Naive thymus-derived CD4-positive, alpha-beta T cell (primary cell): ENCODE measurements at regions not wholly inside any gene's neighbourhood (a gene's known extent, or its start where the extent isn't known, plus 50 kb on each side); places are given as distances from the start of the nearest gene placed in this dataset.

Source experiments
- ATAC-seq: fragments of 150-1000 bp; cut with Tn5 transposase; 2 replicates; pipeline ENCODE4 v1.10.0; 2021; ENCODE audit warnings: mild to moderate bottlenecking, moderate library complexity
- CTCF ChIA-PET: fragments of 350-600 bp; sonication (Branson Sonifier 250); formaldehyde crosslinking; loops from one replicate; lab custom pipeline; 2021; ENCODE audit warnings: antibody characterized with exemption; lab: Charles Lee
- POLR2A ChIA-PET: fragments of 350-600 bp; sonication (Branson Sonifier 250); formaldehyde crosslinking; loops from one replicate; lab custom pipeline; 2021; ENCODE audit warnings: antibody characterized with exemption, inconsistent platforms; lab: Charles Lee
- DNase-seq, 9 donors: peaks; one replicate each; pipeline versions ENCODE4 v3.0.0 to v3.0.0-alpha.2; 2020 to 2022; ENCODE audit warnings: mixed read lengths in 1 of 9
- H3K27ac ChIP-seq: one replicate; pipeline ENCODE4 v1.7.0; 2013; ENCODE audit warnings: mild to moderate bottlenecking, low read depth, low read length, moderate library complexity
- H3K27me3 ChIP-seq, 2 donors: one replicate each; pipeline ENCODE4 v1.7.0; 2013; ENCODE audit warnings: low read length in 2 of 2, mild to moderate bottlenecking in 2 of 2, moderate library complexity in 2 of 2; ENCODE audit not compliant: control insufficient read depth in 2 of 2, insufficient read depth in 2 of 2
- H3K36me3 ChIP-seq, 3 experiments: 1 replicate in 2 of 3; 2 replicates in 1 of 3; pipeline ENCODE4 v1.7.0; 2013; ENCODE audit warnings: low read length in 3 of 3, mild to moderate bottlenecking in 3 of 3, moderate library complexity in 1 of 3; ENCODE audit not compliant: insufficient read depth in 3 of 3, control insufficient read depth in 2 of 3
- H3K4me1 ChIP-seq, 2 donors: one replicate each; pipeline ENCODE4 v1.7.0; 2013; ENCODE audit warnings: low read length in 2 of 2, mild to moderate bottlenecking in 2 of 2, moderate library complexity in 1 of 2; ENCODE audit not compliant: control insufficient read depth in 2 of 2, insufficient read depth in 2 of 2
- H3K4me3 ChIP-seq: 2 replicates; pipeline ENCODE4 v1.7.0; 2013; ENCODE audit warnings: mild to moderate bottlenecking, low read length
- H3K9me3 ChIP-seq, 3 experiments: 1 replicate in 2 of 3; 2 replicates in 1 of 3; pipeline ENCODE4 v1.7.0; 2013; ENCODE audit warnings: low read length in 3 of 3; ENCODE audit not compliant: control insufficient read depth in 2 of 3
- H3K27ac Mint-ChIP-seq, 9 donors: one replicate each; pipeline ENCODE4 v1.8.0; 2020 to 2022; ENCODE audit warnings: mixed read lengths in 9 of 9, mild to moderate bottlenecking in 8 of 9, moderate library complexity in 5 of 9, inconsistent platforms in 2 of 9
- H3K27me3 Mint-ChIP-seq, 5 donors: one replicate each; pipeline ENCODE4 v1.8.0; 2021 to 2022; ENCODE audit warnings: mixed read lengths in 5 of 5, mild to moderate bottlenecking in 1 of 5
- H3K36me3 Mint-ChIP-seq, 5 donors: one replicate each; pipeline ENCODE4 v1.8.0; 2020 to 2022; ENCODE audit warnings: mixed read lengths in 5 of 5, mild to moderate bottlenecking in 3 of 5, inconsistent platforms in 1 of 5
- H3K4me1 Mint-ChIP-seq, 7 donors: one replicate each; pipeline ENCODE4 v1.8.0; 2020 to 2022; ENCODE audit warnings: mixed read lengths in 7 of 7, mild to moderate bottlenecking in 3 of 7, inconsistent platforms in 1 of 7
- H3K4me3 Mint-ChIP-seq, 10 donors: one replicate each; pipeline ENCODE4 v1.8.0; 2020 to 2022; ENCODE audit warnings: mild to moderate bottlenecking in 10 of 10, mixed read lengths in 10 of 10, moderate library complexity in 6 of 10, inconsistent platforms in 2 of 10
- H3K9me3 Mint-ChIP-seq, 11 donors: one replicate each; pipeline ENCODE4 v1.8.0; 2020 to 2022; ENCODE audit warnings: mixed read lengths in 11 of 11, mild to moderate bottlenecking in 4 of 11, inconsistent platforms in 1 of 11, moderate library complexity in 1 of 11
- intact Hi-C, 2 donors: fragments of 100-400 bp; cut with micrococcal nuclease; formaldehyde crosslinking; loops; one replicate each; pipeline ENCODE4 v1.15.1; 2023

- CTCF ChIA-PET = no interaction called here
- Histone ChIP-seq H3K4me1 (no peaks in the 10 kb centered on the region), H3K36me3 (no peaks in the 10 kb centered on the region), H3K4me3 (no peak overlapping the region), H3K27me3 (no peaks in the 10 kb centered on the region), H3K9me3 (no peaks in the 10 kb centered on the region), H3K27ac (no peak overlapping the region)
- POLR2A ChIA-PET = no interaction called here
- H3K27me3 Mint-ChIP-seq = peaks cover 0 to 9% (median 3%) of the 10 kb centered on the region in 5 donors
- H3K9me3 Mint-ChIP-seq = peaks cover 0 to 8% (median 3%) of the 10 kb centered on the region in 11 donors
- H3K4me1 Mint-ChIP-seq = no peaks in the 10 kb centered on the region
- no peak overlapping the region for H3K27ac Mint-ChIP-seq
- no peak overlapping the region for H3K4me3 Mint-ChIP-seq
- intact Hi-C loops = no loop called here
- no peak for DNase-seq
- ATAC-seq = no peak
- no peaks in the 10 kb centered on the region for H3K36me3 Mint-ChIP-seq
These were observed 207.1 kb downstream of the GALC start for GRCh38 chr14:87785897-87786296.

- no peak overlapping the region for H3K27ac Mint-ChIP-seq
- Histone ChIP-seq H3K27me3 (no peaks in the 10 kb centered on the region), H3K36me3 (no peaks in the 10 kb centered on the region), H3K9me3 (no peaks in the 10 kb centered on the region), H3K27ac (no peak overlapping the region), H3K4me3 (no peak overlapping the region), H3K4me1 (no peaks in the 10 kb centered on the region)
- H3K36me3 Mint-ChIP-seq = no peaks in the 10 kb centered on the region
- intact Hi-C loops = no loop called here
- H3K4me3 Mint-ChIP-seq = no peak overlapping the region
- no peaks in the 10 kb centered on the region for H3K4me1 Mint-ChIP-seq
- ChIA-PET CTCF (no interaction called here), POLR2A (no interaction called here)
- no peak for DNase-seq
- H3K27me3 Mint-ChIP-seq = peaks cover 0 to 9% (median 3%) of the 10 kb centered on the region in 5 donors
- no peak for ATAC-seq
- H3K9me3 Mint-ChIP-seq = peaks cover 0 to 8% (median 4%) of the 10 kb centered on the region in 11 donors
These were observed 208.6 kb downstream of the GALC start for GRCh38 chr14:87784386-87784785.

- DNase-seq (no peak), ATAC-seq (no peak)
- no peak overlapping the region for H3K4me3 Mint-ChIP-seq
- Histone ChIP-seq H3K36me3 (no peaks in the 10 kb centered on the region), H3K4me1 (no peaks in the 10 kb centered on the region), H3K27me3 (no peaks in the 10 kb centered on the region), H3K4me3 (no peak overlapping the region), H3K27ac (no peak overlapping the region), H3K9me3 (no peaks in the 10 kb centered on the region)
- ChIA-PET CTCF (no interaction called here), POLR2A (no interaction called here)
- H3K27ac Mint-ChIP-seq = no peak overlapping the region
- peaks cover 0 to 9% (median 3%) of the 10 kb centered on the region in 5 donors for H3K27me3 Mint-ChIP-seq
- H3K4me1 Mint-ChIP-seq = no peaks in the 10 kb centered on the region
- intact Hi-C loops = no loop called here
- peaks cover 0 to 15% (median 9%) of the 10 kb centered on the region in 11 donors for H3K9me3 Mint-ChIP-seq
- H3K36me3 Mint-ChIP-seq = no peaks in the 10 kb centered on the region
These were observed 209.9 kb downstream of the GALC start for GRCh38 chr14:87783071-87783470.

GRCh38 chr14:87772854-87773253, 220.1 kb downstream of the GALC start:
- ATAC-seq (no peak), DNase-seq (no peak)
- no peaks in the 10 kb centered on the region for H3K9me3 ChIP-seq
- intact Hi-C loops = no loop called here
- no peaks in the 10 kb centered on the region for H3K36me3 Mint-ChIP-seq
- no peak overlapping the region for H3K4me3 ChIP-seq
- H3K4me3 Mint-ChIP-seq = no peak overlapping the region
- peaks cover 0 to 15% (median 0%) of the 10 kb centered on the region in 11 donors for H3K9me3 Mint-ChIP-seq
- no peak overlapping the region for H3K27ac Mint-ChIP-seq
- H3K4me1 Mint-ChIP-seq = no peaks in the 10 kb centered on the region
- no peaks in the 10 kb centered on the region for H3K36me3 ChIP-seq
- no peaks in the 10 kb centered on the region for H3K4me1 ChIP-seq
- CTCF ChIA-PET = no interaction called here
- H3K27me3 ChIP-seq = no peaks in the 10 kb centered on the region
- H3K27ac ChIP-seq = no peak overlapping the region
- H3K27me3 Mint-ChIP-seq = peaks cover 0 to 4% (median 0%) of the 10 kb centered on the region in 5 donors
- POLR2A ChIA-PET = no interaction called here

- DNase-seq = no peak
- Mint-ChIP-seq H3K27ac (no peak overlapping the region), H3K27me3 (peaks cover 0 to 26% (median 20%) of the 10 kb centered on the region in 5 donors), H3K36me3 (peaks cover 0 to 5% (median 0%) of the 10 kb centered on the region in 5 donors), H3K4me1 (no peaks in the 10 kb centered on the region), H3K9me3 (peaks cover 0 to 20% (median 8%) of the 10 kb centered on the region in 11 donors), H3K4me3 (no peak overlapping the region)
- H3K4me3 ChIP-seq = no peak overlapping the region
- CTCF ChIA-PET = no interaction called here
- H3K27me3 ChIP-seq = no peaks in the 10 kb centered on the region
- intact Hi-C loops = no loop called here
- H3K36me3 ChIP-seq = no peaks in the 10 kb centered on the region
- ATAC-seq = no peak
- no peaks in the 10 kb centered on the region for H3K4me1 ChIP-seq
- H3K27ac ChIP-seq = no peak overlapping the region
- POLR2A ChIA-PET = no interaction called here
- peaks cover 0 to 4% (median 0%) of the 10 kb centered on the region in 3 experiments for H3K9me3 ChIP-seq
These were observed 225.4 kb downstream of the GALC start for GRCh38 chr14:87767567-87767901.

GRCh38 chr14:87758876-87759275, 234.1 kb downstream of the GALC start:
- no peaks in the 10 kb centered on the region for H3K36me3 ChIP-seq
- H3K4me3 Mint-ChIP-seq = no peak overlapping the region
- H3K4me1 Mint-ChIP-seq = no peaks in the 10 kb centered on the region
- no peak overlapping the region for H3K4me3 ChIP-seq
- intact Hi-C loops = no loop called here
- H3K27ac Mint-ChIP-seq = no peak overlapping the region
- no peak for DNase-seq
- H3K27me3 ChIP-seq = no peaks in the 10 kb centered on the region
- H3K27ac ChIP-seq = no peak overlapping the region
- ATAC-seq = no peak
- no peaks in the 10 kb centered on the region for H3K4me1 ChIP-seq
- ChIA-PET CTCF (no interaction called here), POLR2A (no interaction called here)
- H3K9me3 ChIP-seq = peaks cover 0 to 13% (median 0%) of the 10 kb centered on the region in 3 experiments
- H3K27me3 Mint-ChIP-seq = peaks cover 0 to 5% (median 5%) of the 10 kb centered on the region in 5 donors
- peaks cover 0 to 5% (median 0%) of the 10 kb centered on the region in 5 donors for H3K36me3 Mint-ChIP-seq
- H3K9me3 Mint-ChIP-seq = peaks cover 2 to 36% (median 15%) of the 10 kb centered on the region in 11 donors

GRCh38 chr14:87756661-87757060, 236.3 kb downstream of the GALC start:
- Mint-ChIP-seq H3K27me3 (peaks cover 0 to 14% (median 5%) of the 10 kb centered on the region in 5 donors), H3K4me3 (no peak overlapping the region), H3K27ac (no peak overlapping the region), H3K4me1 (no peaks in the 10 kb centered on the region), H3K36me3 (no peaks in the 10 kb centered on the region), H3K9me3 (peaks cover under 1 to 13% (median 5%) of the 10 kb centered on the region in 11 donors)
- ChIA-PET CTCF (no interaction called here), POLR2A (no interaction called here)
- intact Hi-C loops = no loop called here
- Histone ChIP-seq H3K4me3 (no peak overlapping the region), H3K36me3 (no peaks in the 10 kb centered on the region), H3K27ac (no peak overlapping the region), H3K27me3 (no peaks in the 10 kb centered on the region), H3K4me1 (no peaks in the 10 kb centered on the region), H3K9me3 (peaks cover 0 to 5% (median 0%) of the 10 kb centered on the region in 3 experiments)
- no peak for ATAC-seq
- no peak for DNase-seq
